ENCODE measurements at regions not wholly inside any gene's neighbourhood (a gene's known extent, or its start where the extent isn't known, plus 50 kb on each side); places are given as distances from the start of the nearest gene placed in this dataset.
"Not testable (repeated sequence)": the region's sequence is repeated elsewhere in the genome, so short reads cannot be mapped to it uniquely, and the experiment has no call there.

- H3K36me3 ChIP-seq (replicated peaks); H3K4me1 ChIP-seq; in situ Hi-C loops (cut with MboI; ENCODE audit: low sequenced_read_pairs); H3K9me3 ChIP-seq; H3K27me3 ChIP-seq (ENCODE audit: low read depth); H3K4me3 ChIP-seq; DNase-seq (ENCODE audit: low spot score in 2 of 2): not testable (repeated sequence)
These were observed 180.8 kb upstream of the PLGLB2 start for GRCh38 chr2:87567093-87567492.

- H3K27me3 ChIP-seq (ENCODE audit: low read depth); H3K4me1 ChIP-seq; H3K9me3 ChIP-seq; H3K4me3 ChIP-seq; H3K36me3 ChIP-seq (replicated peaks); in situ Hi-C loops (cut with MboI; ENCODE audit: low sequenced_read_pairs); DNase-seq (ENCODE audit: low spot score in 2 of 2): not testable (repeated sequence)
These were observed 180.0 kb upstream of the PLGLB2 start for GRCh38 chr2:87567912-87568311.

DNA sequence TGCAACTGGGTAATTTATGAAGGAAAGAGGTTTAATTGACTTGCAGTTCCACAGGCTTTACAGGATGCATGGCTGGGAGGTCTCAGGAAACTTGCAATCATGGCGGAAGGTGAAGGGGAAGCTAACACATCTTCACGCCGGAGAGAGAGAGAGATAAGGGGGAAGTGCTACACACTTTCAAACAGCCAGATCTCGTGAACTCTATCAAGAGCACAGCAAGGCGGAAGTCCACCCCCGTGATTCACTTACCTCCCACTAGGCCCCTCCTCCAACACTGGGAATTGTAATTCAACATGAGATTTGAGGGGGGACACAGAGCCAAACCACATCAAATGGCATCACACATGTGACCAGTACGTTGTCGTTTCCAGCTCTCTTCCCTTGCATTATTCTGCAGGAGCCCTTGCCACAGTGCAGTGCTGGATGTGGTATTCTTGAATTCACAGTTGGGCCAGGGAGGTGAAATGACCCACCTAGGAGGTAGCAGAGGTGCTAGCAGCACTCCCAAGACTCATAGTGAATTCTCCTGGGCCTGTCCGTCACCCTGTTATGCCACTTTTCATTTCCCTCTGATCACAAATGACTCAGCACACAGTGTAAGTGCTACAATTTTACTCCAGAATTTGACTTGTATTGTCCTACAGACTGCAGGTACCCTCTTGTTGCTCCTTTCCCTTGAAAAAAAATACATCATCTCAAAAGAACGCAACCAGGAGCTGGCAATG, 179.2 kb upstream of the PLGLB2 start:
- H3K4me3 ChIP-seq, result not testable (repeated sequence)

GRCh38 chr2:87569689-87570397, 178.0 kb upstream of the PLGLB2 start:
- H3K4me1 ChIP-seq; H3K36me3 ChIP-seq (replicated peaks); H3K9me3 ChIP-seq; H3K27me3 ChIP-seq (ENCODE audit: low read depth); DNase-seq (ENCODE audit: low spot score in 2 of 2); H3K4me3 ChIP-seq; in situ Hi-C loops (cut with MboI; ENCODE audit: low sequenced_read_pairs): not testable (repeated sequence)

More for the DNA sequence above, 179.2 kb upstream of the PLGLB2 start:
- H3K36me3 ChIP-seq (replicated peaks); H3K27me3 ChIP-seq (ENCODE audit: low read depth); in situ Hi-C loops (cut with MboI; ENCODE audit: low sequenced_read_pairs); H3K9me3 ChIP-seq; DNase-seq (ENCODE audit: low spot score in 2 of 2); H3K4me1 ChIP-seq: not testable (repeated sequence)

DNA sequence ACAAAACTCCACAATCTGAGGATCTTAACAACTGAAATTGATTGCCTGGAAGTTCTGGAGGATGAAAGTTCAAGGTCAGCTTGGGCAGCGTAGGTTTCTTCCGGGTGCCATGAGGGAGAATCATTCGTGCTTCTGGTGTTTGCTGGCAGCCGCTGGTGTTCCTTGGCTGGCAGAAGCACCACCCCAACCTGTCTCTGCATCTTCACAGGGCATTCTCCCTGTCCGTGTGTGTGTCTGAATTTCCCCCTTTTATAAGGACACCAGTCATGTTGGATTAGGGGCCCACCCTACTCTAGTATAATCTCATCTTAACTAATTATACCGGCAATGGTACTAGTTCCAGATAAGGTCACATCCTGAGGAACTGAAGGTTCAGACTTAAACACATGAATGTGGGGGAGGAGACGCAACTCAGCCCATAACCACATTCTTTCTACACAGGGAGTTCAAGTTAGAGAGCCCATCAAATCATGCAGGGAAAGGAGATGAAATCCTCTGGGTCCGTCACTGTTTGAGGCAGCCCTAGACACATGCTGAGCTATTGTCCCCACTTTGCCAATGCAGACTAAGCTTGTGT, 175.9 kb upstream of the PLGLB2 start:
- H3K9me3 ChIP-seq; H3K4me1 ChIP-seq; in situ Hi-C loops (cut with MboI; ENCODE audit: low sequenced_read_pairs); H3K4me3 ChIP-seq; DNase-seq (ENCODE audit: low spot score in 2 of 2); H3K27me3 ChIP-seq (ENCODE audit: low read depth); H3K36me3 ChIP-seq (replicated peaks): not testable (repeated sequence)

DNA sequence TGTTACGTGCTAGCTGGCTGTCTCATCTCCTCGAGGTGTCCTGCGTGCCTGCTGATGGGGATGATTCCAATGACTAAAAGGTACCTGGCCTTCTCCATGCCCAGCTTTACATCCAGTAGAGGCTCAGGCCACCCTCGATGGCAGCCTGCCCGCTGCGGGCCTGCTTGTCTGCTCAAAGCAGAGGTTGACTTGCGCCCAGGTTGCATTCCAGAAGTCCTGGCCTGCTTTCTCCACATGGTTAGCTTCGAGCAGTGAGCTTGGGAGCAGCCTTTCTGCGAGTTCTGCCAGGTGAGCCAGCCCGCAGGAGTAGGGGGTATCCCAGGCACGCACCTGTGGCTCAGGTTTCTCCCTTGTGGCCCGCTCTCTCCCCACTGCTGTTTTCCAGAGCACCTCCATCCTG, 175.0 kb upstream of the PLGLB2 start:
- H3K9me3 ChIP-seq; H3K36me3 ChIP-seq (replicated peaks); H3K4me1 ChIP-seq; in situ Hi-C loops (cut with MboI; ENCODE audit: low sequenced_read_pairs); H3K27me3 ChIP-seq (ENCODE audit: low read depth); H3K4me3 ChIP-seq; DNase-seq (ENCODE audit: low spot score in 2 of 2): not testable (repeated sequence)

DNA sequence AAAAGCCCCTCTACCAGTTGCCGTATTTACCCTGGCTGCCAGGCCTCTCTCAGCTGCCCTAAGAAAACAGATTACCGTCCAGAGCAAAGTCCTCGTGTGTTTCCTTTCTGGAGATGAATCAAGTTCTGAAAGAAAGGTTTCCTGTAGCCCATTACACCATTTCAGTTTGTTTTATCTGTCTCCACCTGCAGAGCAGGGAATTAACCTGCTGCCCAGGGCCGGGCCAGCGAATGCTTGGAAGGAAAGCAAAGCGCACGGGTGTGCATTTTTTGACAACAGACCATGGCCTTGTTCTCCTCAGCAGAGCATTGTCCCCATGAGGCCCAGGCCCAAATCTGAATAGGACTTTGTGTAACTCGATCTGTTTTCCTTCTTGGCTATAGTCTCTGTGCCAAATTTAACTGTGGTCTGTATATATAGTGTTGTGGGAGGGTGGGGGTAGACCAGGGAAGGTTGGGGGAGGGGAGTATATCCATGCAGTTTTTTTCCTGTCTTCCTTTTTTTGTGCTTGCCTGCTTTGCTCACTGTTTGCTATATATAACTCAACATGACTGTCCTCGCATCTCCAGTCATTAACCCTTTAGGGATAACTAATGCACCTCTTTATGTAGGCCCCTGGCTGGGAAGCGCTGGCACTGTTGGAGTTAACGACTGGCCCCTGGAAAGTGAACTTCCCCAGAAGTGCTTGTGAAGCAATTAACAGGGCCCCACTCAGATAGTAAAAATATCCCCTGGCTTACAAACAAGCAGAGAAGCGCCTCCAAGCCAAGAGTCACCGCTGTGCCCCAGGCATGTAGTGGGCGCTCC, 174.3 kb upstream of the PLGLB2 start:
- DNase-seq (ENCODE audit: low spot score in 2 of 2); H3K9me3 ChIP-seq; in situ Hi-C loops (cut with MboI; ENCODE audit: low sequenced_read_pairs); H3K4me1 ChIP-seq; H3K36me3 ChIP-seq (replicated peaks); H3K27me3 ChIP-seq (ENCODE audit: low read depth); H3K4me3 ChIP-seq: not testable (repeated sequence)

DNA sequence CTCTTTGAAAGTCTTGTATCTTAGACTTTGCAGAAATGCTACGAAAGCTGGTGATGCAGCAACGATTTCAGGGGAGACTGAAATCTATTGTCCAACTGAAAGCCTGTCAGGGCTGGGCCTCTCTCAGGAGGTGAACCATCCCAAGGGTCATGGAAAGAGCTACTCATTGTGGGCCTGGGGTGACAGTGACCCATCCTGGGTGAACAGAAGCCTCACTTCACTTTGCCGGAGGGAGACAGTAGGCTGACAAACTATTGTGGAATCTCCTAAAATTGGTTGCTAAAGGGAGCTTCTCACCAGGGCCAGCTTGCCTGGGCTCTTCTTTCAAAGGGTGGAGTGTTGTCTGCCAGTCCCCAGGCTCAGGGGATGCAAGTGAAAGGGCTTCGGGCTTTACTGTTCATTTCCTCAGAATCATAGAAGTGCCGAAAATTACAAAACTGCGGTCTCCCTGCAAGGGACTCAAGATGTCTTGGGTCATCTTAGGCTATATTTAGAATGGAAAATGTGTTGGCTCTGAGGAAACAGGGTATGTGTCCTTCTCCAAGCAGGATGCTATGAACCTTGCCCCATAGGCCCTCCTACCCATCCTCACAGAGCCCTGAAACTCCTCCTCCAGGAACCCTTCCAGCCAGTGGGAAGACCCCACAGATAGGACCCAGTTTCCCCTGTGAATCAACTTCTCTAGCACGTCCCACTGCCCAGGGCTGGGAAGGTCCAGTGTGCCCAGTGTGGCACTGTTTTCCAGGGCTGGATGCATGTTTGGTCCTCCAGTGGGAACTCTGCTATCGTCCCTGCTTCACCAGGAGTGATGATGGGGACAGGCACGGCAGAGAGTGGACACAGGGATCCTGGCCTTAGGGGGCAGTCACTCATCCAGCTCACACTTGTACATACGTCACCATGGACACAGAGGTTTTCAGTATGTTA, 173.4 kb upstream of the PLGLB2 start:
- H3K27me3 ChIP-seq (ENCODE audit: low read depth); in situ Hi-C loops (cut with MboI; ENCODE audit: low sequenced_read_pairs); H3K9me3 ChIP-seq; DNase-seq (ENCODE audit: low spot score in 2 of 2); H3K4me1 ChIP-seq; H3K4me3 ChIP-seq; H3K36me3 ChIP-seq (replicated peaks): not testable (repeated sequence)

DNA sequence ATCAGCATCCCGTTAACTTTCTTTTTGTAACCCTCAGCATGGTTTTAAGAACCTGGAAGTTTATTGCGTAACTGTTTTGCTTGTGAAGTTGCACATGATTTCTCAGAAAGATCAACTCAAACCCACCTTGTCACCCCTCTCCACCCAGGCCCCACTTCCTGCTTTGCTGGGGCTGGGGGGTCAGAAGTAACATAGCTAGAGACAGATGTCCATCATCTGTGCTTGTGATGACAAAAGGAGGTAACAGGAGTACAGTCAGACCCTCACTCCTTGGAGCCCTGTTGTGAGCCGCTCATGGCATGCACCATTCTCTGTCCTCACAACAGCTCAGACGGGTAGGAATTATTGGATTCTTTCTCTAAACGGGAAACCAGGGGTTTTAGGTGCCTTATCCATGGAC, 172.7 kb upstream of the PLGLB2 start:
- H3K4me1 ChIP-seq; H3K9me3 ChIP-seq; in situ Hi-C loops (cut with MboI; ENCODE audit: low sequenced_read_pairs); H3K27me3 ChIP-seq (ENCODE audit: low read depth); H3K36me3 ChIP-seq (replicated peaks); DNase-seq (ENCODE audit: low spot score in 2 of 2); H3K4me3 ChIP-seq: not testable (repeated sequence)

GRCh38 chr2:87577358-87577757, 170.5 kb upstream of the PLGLB2 start:
- in situ Hi-C loops (cut with MboI; ENCODE audit: low sequenced_read_pairs); DNase-seq (ENCODE audit: low spot score in 2 of 2): not testable (repeated sequence)

GRCh38 chr2:87582152-87582551, 165.7 kb upstream of the PLGLB2 start:
- H3K9me3 ChIP-seq; DNase-seq (ENCODE audit: low spot score in 2 of 2); H3K4me1 ChIP-seq; H3K4me3 ChIP-seq; in situ Hi-C loops (cut with MboI; ENCODE audit: low sequenced_read_pairs); H3K27me3 ChIP-seq (ENCODE audit: low read depth); H3K36me3 ChIP-seq (replicated peaks): not testable (repeated sequence)

More at GRCh38 chr2:87577358-87577757, 170.5 kb upstream of the PLGLB2 start:
- not testable (repeated sequence) for H3K9me3 ChIP-seq; H3K27me3 ChIP-seq (ENCODE audit: low read depth); H3K4me1 ChIP-seq; H3K36me3 ChIP-seq (replicated peaks); H3K4me3 ChIP-seq

DNA sequence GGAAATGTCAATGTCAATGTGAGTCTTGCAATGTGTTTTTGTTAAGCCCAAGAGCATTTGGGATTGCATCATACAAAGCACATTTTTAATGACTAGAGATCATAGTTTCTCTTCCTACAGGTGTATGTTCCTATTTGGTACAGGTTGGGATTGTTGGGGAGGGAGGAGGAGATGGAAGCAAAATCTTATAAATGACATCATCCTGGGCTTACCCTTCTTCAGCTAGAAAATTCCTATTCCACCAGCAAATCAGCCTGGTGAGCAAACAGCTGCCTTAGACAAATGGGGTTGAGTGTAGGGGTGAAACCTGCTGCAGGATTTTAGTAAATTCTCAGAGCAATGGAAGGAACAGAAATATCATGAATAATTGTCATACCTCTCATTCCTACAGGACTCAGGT, 165.3 kb upstream of the PLGLB2 start:
- H3K4me3 ChIP-seq; H3K4me1 ChIP-seq; H3K27me3 ChIP-seq (ENCODE audit: low read depth); in situ Hi-C loops (cut with MboI; ENCODE audit: low sequenced_read_pairs); DNase-seq (ENCODE audit: low spot score in 2 of 2); H3K36me3 ChIP-seq (replicated peaks); H3K9me3 ChIP-seq: not testable (repeated sequence)

DNA sequence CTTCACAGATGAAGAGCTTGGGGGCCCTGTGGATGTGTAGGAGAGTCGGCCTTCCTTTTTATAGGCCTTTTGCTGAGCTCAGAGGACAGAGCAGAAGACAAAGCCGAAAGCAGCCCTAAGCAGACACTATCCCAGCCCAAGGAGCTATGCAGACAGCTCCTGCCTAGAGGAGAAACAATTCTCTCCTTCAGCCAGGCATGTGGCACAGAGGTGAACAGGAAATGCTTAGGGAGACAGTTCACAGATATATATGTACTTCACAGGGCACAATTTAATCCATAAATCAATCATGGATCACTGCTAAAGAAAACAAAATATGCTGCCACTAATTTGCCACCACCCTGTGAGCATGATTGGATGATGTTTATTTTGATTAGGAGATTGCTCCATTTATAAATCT, 164.5 kb upstream of the PLGLB2 start:
- DNase-seq (ENCODE audit: low spot score in 2 of 2); H3K27me3 ChIP-seq (ENCODE audit: low read depth); in situ Hi-C loops (cut with MboI; ENCODE audit: low sequenced_read_pairs); H3K4me3 ChIP-seq; H3K36me3 ChIP-seq (replicated peaks); H3K4me1 ChIP-seq; H3K9me3 ChIP-seq: not testable (repeated sequence)
